OCI-LY1 (cell line): ENCODE measurements at regions not wholly inside any gene's neighbourhood (a gene's known extent, or its start where the extent isn't known, plus 50 kb on each side); places are given as distances from the start of the nearest gene placed in this dataset.

Experiments
- H2AFZ ChIP-seq: fragments of 200-600 bp; sonication (generic), shearing (Covaris generic); 2 replicates; pipeline ENCODE4 v1.6.0; 2014; ENCODE audit warnings: antibody characterized with exemption, mild to moderate bottlenecking, low read length
- H3F3A ChIP-seq: fragments of 200-600 bp; sonication (generic), shearing (Covaris generic); 2 replicates; pipeline ENCODE4 v1.6.0; 2014; ENCODE audit warnings: mild to moderate bottlenecking, antibody characterized with exemption, low read length, moderate library complexity; ENCODE audit not compliant: insufficient read depth
- H3K27ac ChIP-seq: fragments of 200-600 bp; sonication (generic); 2 replicates; pipeline ENCODE4 v1.5.1; 2014; ENCODE audit warnings: low read length, mixed run types, mild to moderate bottlenecking, low read depth; ENCODE audit not compliant: poor library complexity, severe bottlenecking
- H3K27me3 ChIP-seq: fragments of 200-600 bp; sonication (generic); 2 replicates; pipeline ENCODE4 v1.6.0; 2014; ENCODE audit warnings: antibody characterized with exemption, mild to moderate bottlenecking, low read length, moderate library complexity; ENCODE audit not compliant: insufficient read depth
- H3K36me3 ChIP-seq: fragments of 200-600 bp; sonication (generic); 2 replicates; pipeline ENCODE4 v1.6.1; 2014; ENCODE audit warnings: mild to moderate bottlenecking, antibody characterized with exemption, low read length, moderate library complexity, mixed read lengths; ENCODE audit not compliant: insufficient read depth
- H3K4me1 ChIP-seq: fragments of 200-600 bp; sonication (generic); 2 replicates; pipeline ENCODE4 v1.5.1; 2014; ENCODE audit warnings: mild to moderate bottlenecking, low read length, moderate library complexity; ENCODE audit not compliant: insufficient read depth, severe bottlenecking
- H3K4me2 ChIP-seq: fragments of 200-600 bp; sonication (generic), shearing (Covaris generic); 2 replicates; pipeline ENCODE4 v1.6.1; 2014; ENCODE audit warnings: low read length
- H3K4me3 ChIP-seq: fragments of 200-600 bp; sonication (generic); 2 replicates; pipeline ENCODE4 v1.5.1; 2014; ENCODE audit warnings: low read length, low read depth, mild to moderate bottlenecking, mixed read lengths; ENCODE audit not compliant: poor library complexity, severe bottlenecking
- H3K79me2 ChIP-seq: fragments of 200-600 bp; shearing (Covaris generic); 2 replicates; pipeline ENCODE4 v1.6.1; 2016; ENCODE audit warnings: mixed run types, low read length, mixed read lengths; ENCODE audit not compliant: insufficient read depth
- H3K9ac ChIP-seq: fragments of 200-600 bp; sonication (generic), shearing (Covaris generic); 2 replicates; pipeline ENCODE4 v1.6.1; 2014; ENCODE audit warnings: mild to moderate bottlenecking, low read length, mixed read lengths
- H3K9me2 ChIP-seq: fragments of 200-600 bp; sonication (generic), shearing (Covaris generic); 2 replicates; pipeline ENCODE4 v1.6.1; 2014; ENCODE audit warnings: low read depth, mild to moderate bottlenecking, low read length, mixed read lengths
- H3K9me3 ChIP-seq: fragments of 200-600 bp; shearing (Covaris generic); 2 replicates; pipeline ENCODE4 v1.6.1; 2014; ENCODE audit warnings: low read length, mixed read lengths
- H4K20me1 ChIP-seq: fragments of 200-600 bp; sonication (generic), shearing (Covaris generic); 2 replicates; pipeline ENCODE4 v1.6.0; 2016; ENCODE audit warnings: mild to moderate bottlenecking, low read length; ENCODE audit not compliant: insufficient read depth
- CTCF ChIP-seq: fragments of 200-600 bp; sonication (generic), shearing (Covaris generic); IDR thresholded peaks from 2 replicates; pipeline ENCODE4 v1.5.1; 2017; ENCODE audit warnings: mild to moderate bottlenecking, antibody characterized with exemption, low read length, moderate library complexity, mixed read lengths
- EZH2 ChIP-seq: fragments of 200-600 bp; sonication (generic), shearing (Covaris generic); IDR thresholded peaks from 2 replicates; pipeline ENCODE4 v1.8.0; 2017; ENCODE audit warnings: borderline replicate concordance, mixed run types, mild to moderate bottlenecking, antibody characterized with exemption, low read length, moderate library complexity, mixed read lengths

GRCh38 chr5:136620621-136621020, 255.3 kb upstream of the TRPC7 start:
- H3F3A ChIP-seq: no peaks in the 10 kb centered on the region
- no peaks in the 10 kb centered on the region for H3K36me3 ChIP-seq
- no peak overlapping the region for H3K4me3 ChIP-seq
- H3K9ac ChIP-seq: no peak overlapping the region
- no peaks in the 10 kb centered on the region for H3K9me2 ChIP-seq
- no peaks in the 10 kb centered on the region for H3K4me1 ChIP-seq
- no peak overlapping the region for H2AFZ ChIP-seq
- no peak overlapping the region for H3K4me2 ChIP-seq
- no peaks in the 10 kb centered on the region; the same call in 1 of the 2 replicates for H3K27me3 ChIP-seq
- no peaks in the 10 kb centered on the region for H3K79me2 ChIP-seq
- H4K20me1 ChIP-seq: no peaks in the 10 kb centered on the region
- no peaks in the 10 kb centered on the region for H3K9me3 ChIP-seq
- no peak for TF ChIP-seq CTCF
- no peak for TF ChIP-seq EZH2
- no peak overlapping the region for H3K27ac ChIP-seq

GRCh38 chr5:136620016-136620419, 254.7 kb upstream of the TRPC7 start:
- Histone ChIP-seq H3K4me3 (no peak overlapping the region), H3K4me1 (no peaks in the 10 kb centered on the region), H2AFZ (no peak overlapping the region), H3K27ac (no peak overlapping the region), H3K27me3 (no peaks in the 10 kb centered on the region; the same call in 1 of the 2 replicates), H3K9me3 (no peaks in the 10 kb centered on the region), H4K20me1 (no peaks in the 10 kb centered on the region), H3K79me2 (no peaks in the 10 kb centered on the region), H3K9me2 (no peaks in the 10 kb centered on the region), H3K4me2 (no peak overlapping the region), H3F3A (no peaks in the 10 kb centered on the region), H3K9ac (no peak overlapping the region), H3K36me3 (no peaks in the 10 kb centered on the region)
- TF ChIP-seq CTCF: no peak
- no peak for TF ChIP-seq EZH2

- TF ChIP-seq EZH2: no peak
- no peak for TF ChIP-seq CTCF
- no peak overlapping the region for H2AFZ ChIP-seq
- no peaks in the 10 kb centered on the region for H3K36me3 ChIP-seq
- no peaks in the 10 kb centered on the region for H3K79me2 ChIP-seq
- H3K4me2 ChIP-seq: no peak overlapping the region
- H3K9me3 ChIP-seq: no peaks in the 10 kb centered on the region
- H3K9ac ChIP-seq: no peak overlapping the region
- no peak overlapping the region for H3K27ac ChIP-seq
- H3K27me3 ChIP-seq: no peaks in the 10 kb centered on the region; the same call in 1 of the 2 replicates
- H3K4me1 ChIP-seq: no peaks in the 10 kb centered on the region
- H3K9me2 ChIP-seq: no peaks in the 10 kb centered on the region
- H3F3A ChIP-seq: no peaks in the 10 kb centered on the region
- no peaks in the 10 kb centered on the region for H4K20me1 ChIP-seq
- no peak overlapping the region for H3K4me3 ChIP-seq
Observed at GRCh38 chr5:136619556-136619955, 254.2 kb upstream of the TRPC7 start.
